ENCODE measurements at regions not wholly inside any gene's neighbourhood (a gene's known extent, or its start where the extent isn't known, plus 50 kb on each side); places are given as distances from the start of the nearest gene placed in this dataset.

DNA sequence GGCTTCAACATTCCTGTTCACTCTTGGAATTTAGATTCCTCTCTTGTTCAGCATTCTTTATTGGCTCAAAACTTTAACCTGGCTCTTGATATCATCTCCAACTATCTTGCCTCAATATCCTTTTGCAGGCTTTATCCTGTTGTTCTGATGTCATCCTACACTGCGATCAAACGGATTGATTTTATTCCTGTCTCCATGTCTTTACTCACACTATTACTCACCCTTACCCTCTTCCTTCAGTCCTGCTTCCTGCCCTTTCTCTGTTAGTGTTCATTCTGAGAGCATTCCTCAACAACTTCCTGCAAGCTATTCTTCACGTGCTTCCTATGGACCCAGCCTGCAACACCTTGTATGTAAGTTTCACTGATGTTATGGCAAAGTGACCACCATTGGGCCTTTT is 264.7 kb downstream of the RNF152 start:
- in situ Hi-C loops (cut with MboI; ENCODE audit: low sequenced_read_pairs), result loop anchor here (25.0 kb wide), 1 partner anchor 509 kb away; no protein-coding TSS in a partner anchor

DNA sequence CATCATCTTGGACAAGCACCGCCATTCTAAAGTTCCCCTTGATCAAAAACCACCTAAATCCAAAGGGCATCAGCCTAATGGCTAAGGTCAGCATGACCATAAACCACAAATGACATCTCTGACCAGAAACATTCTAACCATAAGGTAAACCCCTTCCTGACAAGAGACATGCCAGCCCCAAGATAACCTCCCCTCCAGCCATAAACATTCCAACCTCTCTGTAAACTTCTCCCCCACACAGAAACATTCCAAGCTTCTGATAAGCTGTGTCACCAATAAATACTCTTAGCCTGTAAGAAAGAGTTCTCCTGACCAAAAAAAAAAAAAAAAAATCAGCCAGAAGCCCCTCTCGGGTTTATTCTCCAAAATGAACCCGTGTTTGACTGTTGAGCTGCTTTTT is 268.2 kb downstream of the RNF152 start:
- in situ Hi-C loops (cut with MboI; ENCODE audit: low sequenced_read_pairs), result loop anchor here (25.0 kb wide), 1 partner anchor 513 kb away; no protein-coding TSS in a partner anchor

DNA sequence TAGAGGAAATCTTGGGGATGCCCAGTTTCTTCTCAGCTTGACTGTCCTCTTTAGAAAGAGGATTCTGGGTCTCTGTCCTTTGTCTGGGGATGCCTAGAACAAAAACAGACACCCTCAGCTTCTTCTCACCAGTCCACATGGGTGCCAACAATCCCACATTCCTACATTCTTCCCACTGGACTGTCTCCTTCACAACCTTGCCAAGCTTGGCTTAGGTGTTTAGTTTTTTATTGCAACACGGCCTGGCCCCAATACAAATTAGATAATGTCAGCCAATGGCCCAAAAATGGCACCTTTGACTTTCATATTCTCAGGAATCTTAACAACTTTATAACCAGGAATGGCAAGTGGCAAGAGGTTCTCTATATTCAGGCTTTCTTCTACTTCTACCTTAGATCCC is 273.0 kb downstream of the RNF152 start:
- in situ Hi-C loops (cut with MboI; ENCODE audit: low sequenced_read_pairs), result no loop called here

DNA sequence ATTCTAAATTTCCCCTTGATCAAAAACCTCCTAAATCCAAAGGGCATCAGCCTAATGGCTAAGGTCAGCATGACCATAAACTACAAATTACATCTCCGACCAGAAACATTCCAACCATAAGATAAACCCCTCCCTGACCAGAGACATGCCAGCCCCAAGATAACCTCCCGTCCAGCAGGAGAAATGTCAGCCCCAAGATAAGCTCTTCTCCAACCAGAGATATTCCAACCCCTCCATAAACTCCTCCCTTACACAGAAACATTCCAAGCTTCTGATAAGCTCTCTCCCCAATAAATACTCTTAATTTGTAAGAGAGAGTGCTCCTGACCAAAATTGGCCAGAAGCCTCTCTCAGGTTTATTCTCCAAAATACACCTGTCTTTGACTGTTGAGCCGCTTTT is 274.0 kb downstream of the RNF152 start:
- in situ Hi-C loops (cut with MboI; ENCODE audit: low sequenced_read_pairs), result no loop called here

DNA sequence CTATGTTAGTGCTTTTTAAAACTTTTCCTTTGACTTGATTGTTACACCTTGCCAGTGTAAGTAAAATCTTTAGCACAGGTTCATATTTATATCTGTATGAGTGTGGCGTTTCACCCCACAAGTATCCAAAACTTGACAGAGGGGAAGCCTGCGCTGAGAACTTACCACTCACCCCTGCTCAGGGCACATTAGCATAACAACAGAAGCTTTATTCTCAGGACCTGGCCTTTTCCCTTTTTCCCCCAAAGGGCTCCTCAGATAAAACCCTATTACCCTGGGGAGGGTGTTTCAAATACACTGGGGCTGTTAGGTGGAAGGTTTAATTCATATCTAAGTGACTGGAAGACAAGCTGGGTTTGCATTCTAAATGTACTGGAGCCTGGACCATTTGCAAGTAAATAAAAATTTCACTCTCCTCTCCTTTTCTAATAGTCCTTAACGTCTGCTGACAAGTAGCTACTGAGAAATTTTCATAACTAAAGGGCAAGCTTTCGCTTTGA is 276.6 kb downstream of the RNF152 start:
- in situ Hi-C loops (cut with MboI; ENCODE audit: low sequenced_read_pairs), result no loop called here

DNA sequence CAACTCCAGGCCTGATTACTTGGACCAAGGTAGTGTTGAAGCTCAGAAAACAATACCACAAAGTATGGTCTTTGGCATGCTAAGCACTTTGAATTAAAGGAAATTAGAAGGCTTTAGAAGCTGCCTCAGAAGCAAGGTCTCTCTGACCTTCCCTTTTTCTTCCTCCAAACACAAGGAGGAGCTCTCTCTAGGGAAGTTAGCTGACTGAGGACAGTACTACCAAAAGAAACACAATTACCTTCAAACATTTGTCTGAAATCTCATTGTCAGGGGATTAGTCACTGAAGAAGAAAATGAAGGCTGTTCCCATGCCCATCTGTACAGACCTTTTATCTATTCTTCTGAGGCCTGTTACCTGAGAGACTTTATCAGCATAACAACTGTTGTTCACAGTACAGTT is 279.3 kb downstream of the CDH20 start:
- in situ Hi-C loops (cut with MboI; ENCODE audit: low sequenced_read_pairs), result no loop called here

DNA sequence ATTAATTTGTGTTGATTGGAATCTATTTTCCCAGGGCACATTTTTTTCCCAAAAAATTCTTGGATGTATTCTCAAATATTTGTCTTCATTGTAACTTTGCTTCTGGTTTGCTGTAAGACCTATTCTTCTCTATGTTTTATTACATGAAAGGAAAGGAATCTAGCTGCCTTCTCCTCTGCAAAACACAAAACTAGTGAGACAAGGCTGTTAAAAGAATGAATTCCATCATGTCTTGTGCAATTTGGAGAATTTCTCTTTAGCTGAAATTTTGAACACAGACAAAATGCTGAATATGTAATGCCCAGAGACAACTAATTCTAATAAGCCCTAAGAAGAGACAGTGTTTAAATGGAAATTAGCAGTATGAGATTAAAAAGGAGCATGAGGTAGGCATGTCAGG is 275.9 kb downstream of the CDH20 start:
- in situ Hi-C loops (cut with MboI; ENCODE audit: low sequenced_read_pairs), result no loop called here

DNA sequence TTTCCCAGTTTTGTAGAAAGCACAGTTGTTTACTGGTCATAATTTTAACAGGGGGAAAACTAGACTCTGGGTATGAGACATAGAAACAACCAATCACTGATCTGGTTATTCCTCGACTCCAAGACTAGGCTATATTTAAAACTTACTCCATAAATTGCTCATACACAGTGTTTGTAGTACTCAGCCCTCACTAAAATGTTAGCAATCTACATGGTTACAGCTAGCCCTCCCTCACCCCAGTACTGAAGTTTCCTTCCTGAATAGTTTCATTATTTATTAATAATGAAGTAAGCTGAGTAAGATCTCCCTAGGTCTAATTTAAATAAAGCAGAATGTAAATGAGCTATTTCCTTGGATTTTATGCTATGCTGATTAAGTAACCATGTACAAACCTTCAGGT is 275.1 kb downstream of the CDH20 start:
- in situ Hi-C loops (cut with MboI; ENCODE audit: low sequenced_read_pairs), result no loop called here

DNA sequence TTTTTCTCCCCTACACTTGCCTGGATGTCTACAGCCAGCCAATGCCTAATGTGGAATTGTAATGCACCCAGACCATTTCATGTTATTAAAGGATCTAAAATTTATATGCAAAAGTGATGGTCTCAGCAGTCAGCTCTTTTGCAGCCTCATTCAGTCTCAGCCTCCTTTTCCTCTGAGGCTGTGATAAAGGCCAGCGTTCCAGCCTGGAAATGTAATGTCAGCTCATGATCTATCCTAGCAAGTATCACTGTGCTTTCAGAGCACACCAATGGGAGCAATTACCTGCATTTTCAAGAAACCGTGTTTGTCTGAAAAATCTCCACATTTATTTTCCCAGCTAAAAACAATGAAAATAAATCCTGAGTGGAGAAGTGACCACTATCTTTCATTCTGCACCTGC is 274.6 kb downstream of the CDH20 start:
- in situ Hi-C loops (cut with MboI; ENCODE audit: low sequenced_read_pairs), result no loop called here

DNA sequence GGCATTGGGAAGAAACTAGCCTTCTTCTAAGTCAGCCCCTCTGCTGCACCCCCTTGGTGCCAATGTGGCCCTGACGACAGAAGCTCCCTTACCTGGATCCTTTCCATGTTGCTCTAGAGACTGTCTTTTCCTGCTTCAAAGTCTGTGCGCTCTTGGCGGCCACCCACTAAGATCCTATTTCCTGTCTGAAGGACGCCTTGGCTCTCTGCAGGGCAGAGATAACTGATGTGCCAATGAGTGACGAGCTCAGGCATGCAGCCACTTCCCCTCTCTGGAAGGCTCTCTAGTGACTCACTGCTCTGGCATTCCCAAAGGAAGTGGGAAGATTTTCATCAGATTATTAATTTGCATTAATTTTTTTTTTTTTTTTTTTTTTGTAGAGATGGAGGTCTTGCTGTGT is 273.5 kb downstream of the CDH20 start:
- in situ Hi-C loops (cut with MboI; ENCODE audit: low sequenced_read_pairs), result no loop called here

DNA sequence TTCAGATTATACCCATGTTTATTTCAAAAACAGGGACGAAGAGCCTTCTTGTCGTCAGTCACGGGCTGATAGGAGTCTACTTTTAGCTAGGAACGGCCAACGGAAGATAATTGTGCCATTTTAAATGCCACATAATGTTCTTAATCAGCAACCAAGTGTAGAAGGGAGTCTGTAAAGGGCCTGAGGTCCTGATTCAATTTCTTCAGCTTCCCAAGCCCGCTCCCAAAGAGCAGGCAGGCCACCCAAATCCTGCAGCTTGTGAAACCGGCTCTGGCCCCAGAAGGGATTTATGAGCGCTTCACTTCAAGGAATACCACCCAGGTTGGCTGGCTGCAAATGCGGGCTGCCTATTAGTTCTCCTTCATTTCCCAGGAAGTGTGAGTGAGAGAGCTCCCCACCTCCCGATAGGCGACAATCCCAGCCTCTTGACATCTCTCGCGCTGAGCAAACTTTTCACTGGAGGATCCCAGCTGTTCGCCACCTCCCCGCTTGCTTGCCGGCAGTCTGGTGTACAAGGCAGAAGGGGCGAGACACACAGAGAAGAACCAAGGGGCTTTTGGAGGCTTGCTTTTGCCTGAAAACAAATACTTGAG is 272.9 kb downstream of the CDH20 start:
- in situ Hi-C loops (cut with MboI; ENCODE audit: low sequenced_read_pairs), result no loop called here

DNA sequence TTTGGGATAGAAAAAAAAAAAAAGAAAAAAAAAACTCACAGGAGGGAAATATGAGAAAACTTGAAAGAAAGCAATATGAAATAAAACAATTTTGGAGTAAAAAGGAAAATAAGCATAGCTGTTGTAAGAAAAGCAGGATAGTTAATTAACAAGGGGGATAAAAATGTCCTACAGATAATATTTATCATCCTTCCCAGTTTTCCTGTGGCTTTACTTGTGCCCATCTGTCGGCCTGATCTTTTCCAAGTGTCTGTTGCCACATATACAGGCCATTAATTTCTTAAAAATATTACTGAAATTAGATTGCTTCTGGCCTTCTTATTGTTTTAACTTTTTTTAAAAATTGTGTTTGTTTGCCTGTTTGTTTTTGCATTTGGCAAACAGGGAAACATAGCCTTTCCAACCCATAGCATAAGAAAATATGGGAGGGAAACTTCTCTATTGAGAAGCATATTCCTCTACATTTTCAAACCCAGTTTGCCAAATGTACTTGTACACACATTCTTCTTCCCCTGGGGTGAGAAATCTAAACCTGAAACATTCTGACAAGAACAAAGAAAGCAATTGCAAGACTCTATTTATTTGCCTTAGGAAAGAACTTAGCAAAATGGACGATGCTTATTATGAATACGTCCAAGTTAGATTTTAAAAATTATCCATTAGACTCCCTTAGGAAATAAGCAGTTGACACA is 272.3 kb downstream of the CDH20 start:
- in situ Hi-C loops (cut with MboI; ENCODE audit: low sequenced_read_pairs), result no loop called here

All from HL-60/S4 treated with phorbol 12-myristate 13-acetate at 8.2 ng/mL for 4 days and 3 days (cell line).